BLaER1 (cell line): ENCODE measurements at regions not wholly inside any gene's neighbourhood (a gene's known extent, or its start where the extent isn't known, plus 50 kb on each side); places are given as distances from the start of the nearest gene placed in this dataset.
"Not testable (repeated sequence)": the region's sequence is repeated elsewhere in the genome, so short reads cannot be mapped to it uniquely, and the experiment has no call there.

Experiments
- H3K27ac ChIP-seq: shearing (Covaris generic); formaldehyde crosslinking; 2 replicates; pipeline ENCODE4 v1.8.1; 2022
- H3K27me3 ChIP-seq: shearing (Covaris generic); formaldehyde crosslinking; 2 replicates; pipeline ENCODE4 v1.8.1; 2022
- H3K36me3 ChIP-seq: shearing (Covaris generic); formaldehyde crosslinking; 2 replicates; pipeline ENCODE4 v1.8.1; 2022
- H3K4me1 ChIP-seq: shearing (Covaris generic); formaldehyde crosslinking; 2 replicates; pipeline ENCODE4 v1.8.1; 2022
- H3K4me2 ChIP-seq: shearing (Covaris generic); formaldehyde crosslinking; 2 replicates; pipeline ENCODE4 v1.8.1; 2022
- H3K4me3 ChIP-seq: shearing (Covaris generic); formaldehyde crosslinking; 2 replicates; pipeline ENCODE4 v1.8.1; 2022
- H3K9ac ChIP-seq: shearing (Covaris generic); formaldehyde crosslinking; 2 replicates; pipeline ENCODE4 v1.8.1; 2022
- H3K9me3 ChIP-seq: shearing (Covaris generic); formaldehyde crosslinking; 2 replicates; pipeline ENCODE4 v1.8.1; 2022
- H4K20me1 ChIP-seq: shearing (Covaris generic); formaldehyde crosslinking; 2 replicates; pipeline ENCODE4 v1.8.1; 2022
- Cebpa-rat ChIP-seq: shearing (Covaris generic); IDR thresholded peaks from 2 replicates; pipeline ENCODE4 v1.8.1; 2022

DNA sequence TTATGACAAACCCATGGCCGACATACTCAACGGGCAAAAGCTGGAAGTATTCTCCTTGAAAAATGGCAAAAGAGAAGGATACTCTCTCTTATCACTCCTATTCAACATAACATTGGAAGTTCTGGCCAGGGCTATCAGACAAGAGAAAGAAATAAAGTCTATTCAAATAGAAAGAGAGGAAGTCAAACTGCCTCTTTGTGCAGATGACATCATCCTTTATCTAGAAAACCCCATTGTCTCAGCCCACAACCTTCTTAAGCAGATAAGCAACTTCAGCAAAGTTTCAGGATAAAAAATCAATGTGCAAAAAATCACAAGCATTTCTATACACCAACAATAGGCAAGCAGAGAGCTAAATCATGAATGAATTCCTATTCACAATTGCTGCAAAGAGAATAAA, 1799.9 kb upstream of the ACO1 start:
- TF ChIP-seq Cebpa-rat, result no peak
- H3K36me3 ChIP-seq, result no peaks in the 10 kb centered on the region
- no peak overlapping the region for H3K4me3 ChIP-seq
- H3K9me3 ChIP-seq, result no peaks in the 10 kb centered on the region
- H3K27ac ChIP-seq, result no peak overlapping the region
- H4K20me1 ChIP-seq, result no peaks in the 10 kb centered on the region
- H3K4me1 ChIP-seq, result no peaks in the 10 kb centered on the region
- H3K4me2 ChIP-seq, result no peak overlapping the region
- no peaks in the 10 kb centered on the region for H3K27me3 ChIP-seq
- no peak overlapping the region for H3K9ac ChIP-seq

DNA sequence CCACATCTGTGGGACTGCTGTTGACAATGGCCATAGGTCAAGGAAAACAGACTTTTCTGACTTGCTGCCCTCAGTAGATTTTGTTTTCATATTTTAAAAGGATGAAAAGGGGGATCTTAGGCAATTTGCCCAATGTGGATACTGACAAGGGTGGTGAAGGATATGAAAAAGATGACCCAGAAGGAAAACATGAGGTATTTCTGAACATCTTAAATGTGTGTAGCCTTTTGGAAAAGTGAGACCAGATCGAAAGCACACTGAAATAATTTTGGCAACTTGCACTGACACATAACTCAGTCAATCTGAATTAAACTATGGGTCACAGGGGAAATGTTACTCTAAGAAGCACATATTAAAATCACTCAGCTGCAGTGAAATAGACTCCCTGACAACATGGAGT, 1793.0 kb upstream of the ACO1 start:
- Histone ChIP-seq H3K4me3 (no peak overlapping the region), H4K20me1 (no peaks in the 10 kb centered on the region), H3K9me3 (no peaks in the 10 kb centered on the region), H3K9ac (no peak overlapping the region), H3K4me1 (no peaks in the 10 kb centered on the region), H3K4me2 (no peak overlapping the region), H3K27ac (no peak overlapping the region), H3K27me3 (no peaks in the 10 kb centered on the region), H3K36me3 (no peaks in the 10 kb centered on the region)
- no peak for TF ChIP-seq Cebpa-rat

- no peak for TF ChIP-seq Cebpa-rat
- Histone ChIP-seq H3K4me1 (no peaks in the 10 kb centered on the region), H3K4me2 (no peak overlapping the region), H3K27me3 (no peaks in the 10 kb centered on the region), H3K36me3 (no peaks in the 10 kb centered on the region), H3K9ac (no peak overlapping the region), H3K9me3 (no peaks in the 10 kb centered on the region; the same call in 1 of the 2 replicates), H3K4me3 (no peak overlapping the region), H3K27ac (no peak overlapping the region), H4K20me1 (no peaks in the 10 kb centered on the region)
Observed at GRCh38 chr9:30597608-30598007, 1786.8 kb upstream of the ACO1 start.

GRCh38 chr9:30605936-30606335, 1778.5 kb upstream of the ACO1 start:
- Histone ChIP-seq H3K4me1 (no peaks in the 10 kb centered on the region), H3K27me3 (no peaks in the 10 kb centered on the region), H3K4me2 (no peak overlapping the region), H3K27ac (no peak overlapping the region), H3K36me3 (no peaks in the 10 kb centered on the region), H3K4me3 (no peak overlapping the region), H4K20me1 (no peaks in the 10 kb centered on the region), H3K9me3 (no peaks in the 10 kb centered on the region; the same call in 1 of the 2 replicates), H3K9ac (no peak overlapping the region)
- no peak for TF ChIP-seq Cebpa-rat

DNA sequence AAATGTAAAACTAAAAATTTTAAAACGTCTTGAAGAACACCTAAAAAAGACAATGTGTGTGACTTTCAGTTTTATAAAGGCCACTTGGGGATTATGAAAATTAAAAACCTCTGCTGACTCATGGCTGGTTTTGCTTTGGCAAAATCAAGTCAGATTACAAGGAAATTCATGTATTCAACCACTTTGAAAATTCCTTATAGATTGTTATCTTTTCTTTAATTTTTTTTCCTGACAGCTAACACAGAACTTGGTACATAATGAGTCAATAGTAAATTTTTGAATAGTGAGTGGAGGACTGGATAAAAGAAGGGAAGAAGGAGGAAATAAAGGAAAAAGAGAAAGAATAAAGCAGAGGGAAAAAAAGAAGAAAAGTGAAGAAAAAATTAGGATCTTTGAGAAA, 1774.7 kb upstream of the ACO1 start:
- no peak for TF ChIP-seq Cebpa-rat
- Histone ChIP-seq H3K36me3 (no peaks in the 10 kb centered on the region), H3K9me3 (no peaks in the 10 kb centered on the region), H3K27me3 (no peaks in the 10 kb centered on the region), H3K9ac (no peak overlapping the region), H3K4me3 (no peak overlapping the region), H3K4me1 (no peaks in the 10 kb centered on the region), H3K27ac (no peak overlapping the region), H4K20me1 (no peaks in the 10 kb centered on the region), H3K4me2 (no peak overlapping the region)

- H3K4me3 ChIP-seq, H3K36me3 ChIP-seq, H3K9ac ChIP-seq, H3K4me2 ChIP-seq, H4K20me1 ChIP-seq, H3K4me1 ChIP-seq, H3K27ac ChIP-seq, H3K9me3 ChIP-seq, H3K27me3 ChIP-seq: not testable (repeated sequence)
Observed at GRCh38 chr9:30616782-30617181, 1767.7 kb upstream of the ACO1 start.

GRCh38 chr9:30622561-30622960, 1761.9 kb upstream of the ACO1 start:
- H4K20me1 ChIP-seq, result no peaks in the 10 kb centered on the region
- H3K4me1 ChIP-seq, result no peaks in the 10 kb centered on the region
- H3K4me2 ChIP-seq, result no peak overlapping the region
- no peak overlapping the region for H3K9ac ChIP-seq
- no peak overlapping the region for H3K27ac ChIP-seq
- no peak overlapping the region for H3K4me3 ChIP-seq
- TF ChIP-seq Cebpa-rat, result no peak
- H3K27me3 ChIP-seq, result no peaks in the 10 kb centered on the region
- H3K36me3 ChIP-seq, result no peaks in the 10 kb centered on the region
- no peaks in the 10 kb centered on the region for H3K9me3 ChIP-seq

DNA sequence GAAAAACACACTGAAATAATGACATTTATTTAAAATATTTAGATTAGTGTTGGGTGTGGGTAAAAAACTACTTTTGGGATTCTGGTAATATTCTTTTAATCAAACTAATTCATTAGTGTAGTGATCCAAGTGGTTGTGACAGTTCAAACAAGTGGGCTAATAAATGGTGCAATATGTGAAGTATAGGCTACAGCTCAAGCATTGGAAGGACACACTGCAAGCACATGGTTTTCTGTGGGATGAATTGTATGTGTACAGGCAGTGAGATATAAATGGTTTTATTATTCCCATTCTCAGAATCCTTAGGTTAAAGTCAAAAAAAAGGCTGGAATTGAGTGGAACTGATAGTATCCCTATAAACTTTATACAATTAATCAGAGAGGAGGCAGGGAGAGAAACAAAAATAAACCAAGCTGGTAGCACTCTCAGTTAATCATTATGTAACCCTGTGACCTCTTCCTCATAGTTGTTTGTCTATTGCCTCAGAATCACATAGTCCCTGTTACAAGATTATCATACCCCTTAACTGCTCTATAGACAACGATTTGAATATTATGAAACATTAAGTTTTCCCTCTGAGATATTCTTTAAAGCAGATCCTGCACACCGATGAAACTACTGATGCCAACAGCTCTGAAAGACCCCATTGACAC, 1755.4 kb upstream of the ACO1 start:
- Histone ChIP-seq H3K9me3 (no peaks in the 10 kb centered on the region), H3K36me3 (no peaks in the 10 kb centered on the region), H3K27me3 (no peaks in the 10 kb centered on the region), H3K4me3 (no peak overlapping the region), H3K9ac (no peak overlapping the region), H3K4me2 (no peak overlapping the region), H3K4me1 (no peaks in the 10 kb centered on the region), H4K20me1 (no peaks in the 10 kb centered on the region), H3K27ac (no peak overlapping the region)
- TF ChIP-seq Cebpa-rat, result no peak

GRCh38 chr9:30630459-30630858, 1754.0 kb upstream of the ACO1 start:
- no peak overlapping the region for H3K4me3 ChIP-seq
- no peaks in the 10 kb centered on the region for H3K4me1 ChIP-seq
- no peak overlapping the region for H3K27ac ChIP-seq
- H3K4me2 ChIP-seq, result no peak overlapping the region
- no peak overlapping the region for H3K9ac ChIP-seq
- H3K27me3 ChIP-seq, result no peaks in the 10 kb centered on the region
- TF ChIP-seq Cebpa-rat, result no peak
- no peaks in the 10 kb centered on the region for H3K9me3 ChIP-seq
- H4K20me1 ChIP-seq, result no peaks in the 10 kb centered on the region
- no peaks in the 10 kb centered on the region for H3K36me3 ChIP-seq

DNA sequence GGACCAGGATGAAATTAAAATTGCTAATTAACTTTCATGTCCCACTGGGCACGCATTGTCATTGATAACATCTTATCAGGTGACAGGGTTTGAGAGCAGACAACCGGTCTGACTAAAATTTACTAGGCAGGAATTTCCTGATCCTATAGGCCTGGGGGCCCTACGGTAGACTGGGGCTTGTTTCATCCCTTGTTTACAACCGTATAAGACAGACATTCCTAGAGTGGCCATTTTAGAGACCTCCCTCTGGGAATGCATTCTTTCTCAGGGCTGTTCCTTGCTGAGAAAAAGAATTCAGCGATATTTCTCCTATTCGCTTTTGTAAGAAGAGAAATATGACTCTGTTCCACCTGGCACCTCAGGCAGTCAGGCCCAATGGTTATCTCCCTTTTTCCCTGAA, 1737.8 kb upstream of the ACO1 start:
- not testable (repeated sequence) for H3K9ac ChIP-seq, H3K4me1 ChIP-seq, H3K4me3 ChIP-seq, H4K20me1 ChIP-seq, H3K27ac ChIP-seq, H3K27me3 ChIP-seq, H3K4me2 ChIP-seq, H3K36me3 ChIP-seq
- peaks cover 23% of the 10 kb centered on the region for H3K9me3 ChIP-seq

- Histone ChIP-seq H3K4me3 (no peak overlapping the region), H3K36me3 (no peaks in the 10 kb centered on the region), H4K20me1 (no peaks in the 10 kb centered on the region), H3K27me3 (no peaks in the 10 kb centered on the region), H3K27ac (no peak overlapping the region), H3K4me1 (no peaks in the 10 kb centered on the region), H3K4me2 (no peak overlapping the region), H3K9me3 (no peaks in the 10 kb centered on the region), H3K9ac (no peak overlapping the region)
- TF ChIP-seq Cebpa-rat, result no peak
Observed at GRCh38 chr9:30661925-30662324, 1722.5 kb upstream of the ACO1 start.
